GM10266 (cell line): ENCODE measurements at regions not wholly inside any gene's neighbourhood (a gene's known extent, or its start where the extent isn't known, plus 50 kb on each side); places are given as distances from the start of the nearest gene placed in this dataset.

Source experiments
- DNase-seq: peaks from one replicate; pipeline ENCODE4 v3.0.0; 2012; ENCODE audit errors: extremely low spot score
- CTCF ChIP-seq: IDR thresholded peaks from 2 replicates; pipeline ENCODE4 v1.5.1; 2012; ENCODE audit warnings: mild to moderate bottlenecking, low read depth; ENCODE audit not compliant: control insufficient read depth, insufficient read depth; ENCODE audit errors: missing control alignments

- no peak for DNase-seq
- no peak for TF ChIP-seq CTCF
Observed at GRCh38 chr5:123921193-123921592, 409.2 kb downstream of the CSNK1G3 start.

DNA sequence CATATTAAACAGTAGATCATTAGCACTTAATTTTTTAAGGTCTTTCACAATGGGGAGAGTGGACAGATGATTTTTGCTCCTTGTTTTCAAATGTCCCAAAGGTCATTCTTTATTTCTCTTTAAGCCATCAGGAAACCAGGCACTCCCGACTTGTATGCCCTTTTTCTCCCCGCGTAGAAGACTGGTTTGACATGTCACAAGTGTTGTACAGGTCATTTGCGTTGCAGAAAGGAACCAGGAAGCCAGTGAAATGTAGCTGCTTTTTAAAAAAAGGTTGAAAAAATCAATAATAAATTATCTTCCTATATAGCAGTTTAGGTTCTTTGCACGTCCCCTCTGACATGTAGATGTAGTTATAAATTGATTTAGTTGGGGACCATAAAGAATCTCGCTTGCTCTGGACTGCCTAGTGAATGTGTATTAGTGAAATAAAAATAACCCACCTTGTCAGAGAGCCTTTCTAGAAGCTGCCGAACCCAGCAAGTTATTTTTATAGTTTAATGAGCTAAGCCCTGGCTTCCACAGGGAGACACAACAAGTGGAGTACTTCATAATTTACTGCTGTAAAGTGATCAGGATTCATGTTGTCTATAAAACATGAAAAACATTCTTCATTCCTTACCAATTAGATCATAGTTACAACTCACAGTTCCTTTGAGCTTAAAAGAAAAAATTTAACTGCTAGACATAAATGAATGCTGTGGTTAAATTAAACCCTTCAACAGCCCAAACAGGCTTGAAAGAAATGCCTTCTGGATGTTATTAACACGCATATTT lies 404.6 kb downstream of the CSNK1G3 start:
- no peak for DNase-seq
- no peak for TF ChIP-seq CTCF

DNA sequence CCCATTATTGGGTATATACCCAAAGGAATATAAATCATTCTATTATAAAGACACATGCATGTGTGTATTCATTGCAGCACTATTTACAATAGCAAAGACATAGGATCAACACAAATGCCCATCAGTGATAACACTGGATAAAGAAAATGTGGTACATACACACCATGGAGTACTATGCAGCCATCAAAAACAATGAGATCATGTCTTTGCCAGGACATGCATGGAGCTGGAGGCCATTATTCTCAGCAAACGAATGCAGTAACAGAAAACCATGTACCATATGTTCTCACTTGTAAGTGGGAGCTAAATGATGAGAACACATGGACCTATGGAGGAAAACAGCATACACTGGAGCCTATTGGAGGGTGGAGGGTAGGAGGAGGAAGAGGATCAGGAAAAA lies 402.4 kb downstream of the CSNK1G3 start:
- no peak for TF ChIP-seq CTCF
- DNase-seq, result no peak

DNA sequence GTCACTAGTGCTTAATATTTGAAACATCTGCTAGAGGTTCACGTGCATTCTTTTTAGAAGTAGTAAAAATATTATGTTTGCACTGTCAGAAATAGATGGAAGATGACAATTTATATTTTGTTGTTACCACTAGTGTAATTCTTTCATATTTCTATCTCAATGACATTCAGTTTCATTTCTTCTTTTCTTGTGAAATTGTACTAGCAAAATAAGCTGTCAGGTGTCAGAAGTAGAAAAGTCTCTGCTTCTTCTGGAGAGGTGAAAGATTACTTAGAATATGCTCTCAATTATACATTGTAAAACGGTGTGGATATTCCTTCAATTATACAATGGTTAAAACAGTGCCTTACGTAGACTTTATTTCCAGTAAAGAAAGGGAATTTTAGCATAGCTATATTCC lies 395.4 kb downstream of the CSNK1G3 start:
- DNase-seq, result no peak

DNA sequence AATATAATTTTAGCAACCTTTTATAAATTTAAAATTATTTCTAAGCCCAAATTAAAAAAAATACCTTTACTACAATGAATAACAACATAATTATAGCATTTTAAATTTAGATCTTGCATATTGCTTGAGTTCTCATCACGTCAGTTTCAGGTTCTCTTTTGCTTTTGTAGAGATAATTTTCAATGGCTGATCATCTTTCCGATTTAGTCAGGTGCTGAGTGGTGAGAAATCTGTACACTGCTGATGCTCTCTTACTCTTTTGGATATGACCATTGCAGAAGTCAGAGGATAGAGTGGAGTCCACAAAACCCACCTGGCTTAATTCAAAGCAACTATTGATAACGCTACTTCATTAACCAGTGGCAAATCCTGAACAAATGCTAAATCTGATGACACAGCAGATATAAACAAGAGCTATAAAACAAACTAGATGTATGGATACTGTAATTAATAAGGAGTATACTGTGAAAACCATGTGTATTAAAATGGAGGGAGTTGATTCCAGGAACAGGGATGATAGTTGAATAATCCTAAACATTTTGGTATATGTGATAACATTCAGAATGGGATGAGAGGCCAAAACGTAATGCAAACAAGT lies 394.8 kb downstream of the CSNK1G3 start:
- no peak for DNase-seq
- no peak for TF ChIP-seq CTCF

More for the DNA sequence above, 395.4 kb downstream of the CSNK1G3 start:
- no peak for TF ChIP-seq CTCF

DNA sequence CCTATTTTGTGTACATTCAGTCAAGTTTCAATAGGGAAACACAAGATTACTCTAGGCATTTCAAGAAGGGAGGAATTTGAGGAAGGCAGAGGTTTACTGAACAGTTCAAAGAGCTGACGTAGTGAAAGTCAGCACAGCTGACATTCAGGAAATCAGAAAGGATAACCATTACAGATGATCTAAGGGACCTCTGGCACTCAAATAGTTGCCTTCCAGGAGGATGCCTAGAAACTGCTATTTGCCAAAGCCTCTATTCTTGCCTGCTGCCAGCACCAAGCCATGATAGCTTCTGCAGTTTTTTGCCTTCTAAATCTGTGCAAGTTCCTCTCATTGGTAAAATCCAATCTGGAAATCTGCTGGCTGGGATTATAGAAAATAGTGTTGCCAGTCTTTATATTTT lies 373.1 kb downstream of the CSNK1G3 start:
- no peak for DNase-seq
- TF ChIP-seq CTCF, result no peak

- TF ChIP-seq CTCF, result no peak
- DNase-seq, result no peak
Observed at GRCh38 chr5:123882965-123883345, 371.0 kb downstream of the CSNK1G3 start.
